Activated naive CD4-positive, alpha-beta T cell treated with anti-CD3 and anti-CD28 coated beads, Interleukin-2, amount 50 U/mL, for 24 hours (primary cell): ENCODE measurements at regions not wholly inside any gene's neighbourhood (a gene's known extent, or its start where the extent isn't known, plus 50 kb on each side); places are given as distances from the start of the nearest gene placed in this dataset.

Experiments
- H3K27ac Mint-ChIP-seq: one replicate; pipeline ENCODE4 v1.8.0; 2021; ENCODE audit warnings: mild to moderate bottlenecking, mixed read lengths
- H3K27me3 Mint-ChIP-seq: one replicate; pipeline ENCODE4 v1.8.0; 2021; ENCODE audit warnings: mixed read lengths
- H3K36me3 Mint-ChIP-seq: one replicate; pipeline ENCODE4 v1.8.0; 2021; ENCODE audit warnings: mixed read lengths
- H3K4me1 Mint-ChIP-seq: one replicate; pipeline ENCODE4 v1.8.0; 2021; ENCODE audit warnings: mixed read lengths
- H3K4me3 Mint-ChIP-seq: one replicate; pipeline ENCODE4 v1.8.0; 2021; ENCODE audit warnings: mild to moderate bottlenecking, mixed read lengths
- H3K9me3 Mint-ChIP-seq: one replicate; pipeline ENCODE4 v1.8.0; 2021; ENCODE audit warnings: mixed read lengths

DNA sequence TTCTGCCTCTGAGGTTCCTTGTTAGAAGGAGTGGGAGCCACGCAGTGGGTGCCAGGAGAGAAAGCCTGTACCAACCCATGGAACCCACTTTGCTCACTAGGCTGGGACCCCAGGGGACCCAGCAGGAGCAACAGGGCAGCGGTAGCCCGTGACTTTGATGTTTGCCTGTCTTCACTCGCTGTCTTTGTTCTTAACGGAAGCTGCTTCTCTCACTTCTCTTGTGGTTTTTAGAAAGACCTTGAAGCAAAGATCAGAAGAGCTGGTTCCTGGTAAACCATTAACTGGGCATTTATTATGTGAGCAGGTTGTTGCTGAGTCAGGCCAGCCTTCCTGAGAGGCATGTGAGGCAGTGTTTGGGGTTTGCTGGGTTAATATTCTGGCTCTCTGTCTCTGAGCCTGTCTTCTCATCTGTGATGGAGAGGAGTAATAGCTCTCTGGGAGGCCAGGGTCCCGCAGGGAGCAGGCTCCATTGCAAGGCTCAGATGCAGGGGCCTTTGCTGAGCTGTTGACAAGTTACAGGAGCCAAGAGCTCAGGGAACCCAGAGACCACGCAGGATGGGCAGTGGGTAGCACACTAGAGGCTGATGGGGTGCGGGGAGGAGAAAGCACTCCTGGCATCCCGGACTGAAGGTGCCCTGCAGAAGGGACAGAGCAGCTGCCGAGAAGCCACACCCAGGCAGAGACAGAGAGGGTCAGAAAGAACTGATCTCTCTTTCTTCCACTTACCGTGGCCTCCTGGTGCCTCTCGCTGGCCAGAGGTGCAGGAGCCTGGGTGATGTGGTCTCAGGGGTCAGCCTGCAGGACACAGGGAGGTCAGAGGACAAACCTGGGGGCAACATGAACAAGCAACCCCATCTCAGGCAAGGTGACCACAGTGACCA is 367.5 kb upstream of the C1orf174 start:
- Mint-ChIP-seq H3K27ac (no peak overlapping the region), H3K4me3 (no peak overlapping the region), H3K27me3 (peaks cover 10% of the 10 kb centered on the region), H3K4me1 (no peaks in the 10 kb centered on the region), H3K9me3 (no peaks in the 10 kb centered on the region), H3K36me3 (no peaks in the 10 kb centered on the region)

GRCh38 chr1:4268262-4268888 is 368.3 kb upstream of the C1orf174 start:
- Mint-ChIP-seq H3K4me1 (no peaks in the 10 kb centered on the region), H3K36me3 (no peaks in the 10 kb centered on the region), H3K9me3 (no peaks in the 10 kb centered on the region), H3K4me3 (no peak overlapping the region), H3K27ac (no peak overlapping the region), H3K27me3 (peaks cover 3% of the 10 kb centered on the region)

DNA sequence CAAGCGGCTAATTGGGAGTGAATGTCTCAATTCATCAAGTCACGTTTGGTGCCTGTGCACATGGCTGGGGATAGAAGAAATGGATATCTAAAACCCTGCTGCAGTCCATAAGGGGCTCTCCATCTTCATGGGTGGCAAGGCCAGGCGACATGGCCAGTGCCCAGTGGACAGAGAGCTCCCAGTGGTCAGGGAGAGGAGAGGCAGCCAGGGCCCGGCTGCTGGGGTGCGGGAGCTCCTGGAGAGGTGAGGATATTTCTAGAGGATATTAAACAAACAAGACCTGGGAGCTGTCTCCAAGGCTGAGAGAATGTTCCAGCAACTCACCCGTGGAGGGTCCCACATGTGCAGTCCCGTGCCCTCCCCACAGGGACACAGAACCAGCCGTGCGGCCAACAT is 368.8 kb upstream of the C1orf174 start:
- Mint-ChIP-seq H3K4me1 (no peaks in the 10 kb centered on the region), H3K4me3 (no peak overlapping the region), H3K27ac (no peak overlapping the region)

DNA sequence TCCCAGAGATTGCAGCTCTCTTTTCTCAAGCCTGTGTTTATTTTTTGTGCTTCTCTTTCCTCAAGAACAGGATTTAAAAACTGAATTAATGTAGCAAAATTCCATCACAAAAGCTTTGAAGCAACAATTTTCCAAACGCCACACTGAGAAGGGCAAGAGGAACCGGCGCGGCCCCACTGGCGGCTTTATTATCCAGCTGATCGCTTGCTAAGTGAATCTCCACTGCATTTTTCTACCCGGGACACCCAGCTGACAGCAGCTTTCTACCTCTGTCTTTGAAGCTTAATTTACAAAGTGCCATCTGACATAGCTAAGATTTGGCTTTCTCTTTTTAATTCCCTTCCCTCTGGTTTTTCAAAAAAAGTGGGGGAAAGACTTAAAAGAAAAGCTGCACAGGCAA is 369.3 kb upstream of the C1orf174 start:
- peaks cover 1% of the 10 kb centered on the region for H3K27me3 Mint-ChIP-seq
- H3K9me3 Mint-ChIP-seq: no peaks in the 10 kb centered on the region
- no peaks in the 10 kb centered on the region for H3K4me1 Mint-ChIP-seq
- H3K27ac Mint-ChIP-seq: no peak overlapping the region
- no peaks in the 10 kb centered on the region for H3K36me3 Mint-ChIP-seq
- no peak overlapping the region for H3K4me3 Mint-ChIP-seq

More for the DNA sequence above, 368.8 kb upstream of the C1orf174 start:
- Mint-ChIP-seq H3K36me3 (no peaks in the 10 kb centered on the region), H3K9me3 (no peaks in the 10 kb centered on the region), H3K27me3 (peaks cover 1% of the 10 kb centered on the region)

DNA sequence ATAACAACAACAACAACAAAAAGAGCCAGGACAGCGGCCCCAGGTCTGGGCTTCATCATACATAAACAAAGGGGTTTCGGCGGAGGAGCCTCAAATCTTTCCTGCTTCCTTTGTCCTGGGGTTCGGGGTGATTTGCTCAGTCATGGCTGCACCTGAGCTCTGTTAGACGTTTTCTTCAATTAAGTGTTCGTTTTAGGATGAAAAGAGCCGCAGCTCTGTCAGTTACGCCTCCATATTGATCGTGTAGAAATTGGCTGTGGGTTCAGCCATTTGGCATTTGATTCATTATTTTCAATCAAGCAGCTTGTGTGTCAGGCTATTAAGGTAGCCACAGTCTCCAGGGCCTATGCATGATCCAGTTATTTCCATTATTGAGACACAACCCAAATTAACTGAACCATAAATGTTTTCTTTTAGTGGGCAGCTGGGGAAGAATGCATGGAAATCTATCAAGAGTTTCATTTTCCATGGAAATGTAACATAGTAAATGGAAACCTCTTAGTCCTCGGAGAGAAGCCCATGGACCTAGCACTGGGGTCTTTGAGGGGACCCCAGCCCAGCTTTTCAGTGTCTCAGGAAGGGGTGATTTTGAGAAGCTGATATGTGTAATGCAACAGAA is 370.0 kb upstream of the C1orf174 start:
- Mint-ChIP-seq H3K9me3 (no peaks in the 10 kb centered on the region), H3K36me3 (no peaks in the 10 kb centered on the region), H3K4me1 (no peaks in the 10 kb centered on the region), H3K27me3 (peaks cover 1% of the 10 kb centered on the region), H3K4me3 (no peak overlapping the region), H3K27ac (no peak overlapping the region)

- Mint-ChIP-seq H3K4me1 (no peaks in the 10 kb centered on the region), H3K27me3 (peaks cover 1% of the 10 kb centered on the region), H3K27ac (no peak overlapping the region), H3K4me3 (no peak overlapping the region), H3K36me3 (no peaks in the 10 kb centered on the region), H3K9me3 (no peaks in the 10 kb centered on the region)
These were observed 370.7 kb upstream of the C1orf174 start for GRCh38 chr1:4270651-4271337.

- H3K27ac Mint-ChIP-seq: no peak overlapping the region
- H3K4me3 Mint-ChIP-seq: no peak overlapping the region
- H3K36me3 Mint-ChIP-seq: no peaks in the 10 kb centered on the region
- no peaks in the 10 kb centered on the region for H3K9me3 Mint-ChIP-seq
- H3K27me3 Mint-ChIP-seq: peaks cover 3% of the 10 kb centered on the region
- no peaks in the 10 kb centered on the region for H3K4me1 Mint-ChIP-seq
These were observed 371.4 kb upstream of the C1orf174 start for GRCh38 chr1:4271338-4271998.

- Mint-ChIP-seq H3K27ac (no peak overlapping the region), H3K9me3 (no peaks in the 10 kb centered on the region), H3K27me3 (peaks cover 3% of the 10 kb centered on the region), H3K36me3 (no peaks in the 10 kb centered on the region), H3K4me1 (no peaks in the 10 kb centered on the region), H3K4me3 (no peak overlapping the region)
These were observed 372.5 kb upstream of the C1orf174 start for GRCh38 chr1:4272568-4272967.

DNA sequence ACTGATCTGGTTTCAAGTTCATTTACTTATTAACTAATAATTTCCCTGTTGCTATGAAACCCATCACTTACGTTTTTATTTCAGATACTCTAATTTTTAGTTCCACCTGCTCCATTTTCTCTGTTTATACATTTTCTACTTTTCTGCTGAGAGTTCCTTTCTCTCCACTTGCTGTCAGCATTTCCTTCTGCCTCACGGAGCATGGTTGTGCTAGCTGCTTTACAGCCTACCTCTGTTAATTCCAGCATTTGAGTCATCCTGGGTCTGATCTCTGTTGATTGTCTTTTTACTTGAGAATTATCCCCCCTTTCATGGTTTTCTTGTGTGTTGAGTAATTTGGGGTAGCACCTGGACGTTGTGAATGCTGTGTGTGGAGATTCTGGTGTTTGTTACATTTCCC is 373.2 kb upstream of the C1orf174 start:
- Mint-ChIP-seq H3K27ac (no peak overlapping the region), H3K36me3 (no peaks in the 10 kb centered on the region), H3K4me3 (no peak overlapping the region), H3K9me3 (no peaks in the 10 kb centered on the region), H3K4me1 (no peaks in the 10 kb centered on the region), H3K27me3 (peaks cover 5% of the 10 kb centered on the region)

- Mint-ChIP-seq H3K27ac (no peak overlapping the region), H3K27me3 (peaks cover 5% of the 10 kb centered on the region), H3K4me1 (no peaks in the 10 kb centered on the region), H3K36me3 (no peaks in the 10 kb centered on the region), H3K9me3 (no peaks in the 10 kb centered on the region), H3K4me3 (no peak overlapping the region)
These were observed 373.7 kb upstream of the C1orf174 start for GRCh38 chr1:4273747-4274146.

DNA sequence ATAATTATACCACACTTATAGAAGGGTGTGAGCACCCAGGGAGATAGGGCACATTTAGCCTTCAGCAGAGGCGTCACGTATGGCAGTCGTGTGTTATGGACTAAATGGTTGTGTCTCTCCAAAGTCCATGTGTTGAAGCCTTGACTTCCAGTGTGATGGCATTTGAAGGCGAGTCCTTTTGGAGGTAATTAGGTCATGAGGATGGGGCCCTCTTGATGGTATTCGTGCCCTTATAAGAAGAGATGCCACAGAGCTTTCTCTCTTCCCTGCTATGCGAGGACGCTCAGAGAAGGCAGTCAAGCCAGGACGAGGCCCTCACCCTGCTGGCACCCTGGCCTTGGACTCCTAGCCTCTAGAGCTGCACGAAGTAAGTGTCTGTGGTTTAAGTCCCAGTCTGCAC is 375.0 kb upstream of the C1orf174 start:
- Mint-ChIP-seq H3K9me3 (no peaks in the 10 kb centered on the region), H3K27me3 (peaks cover 5% of the 10 kb centered on the region), H3K4me3 (no peak overlapping the region), H3K4me1 (no peaks in the 10 kb centered on the region), H3K36me3 (no peaks in the 10 kb centered on the region), H3K27ac (no peak overlapping the region)

DNA sequence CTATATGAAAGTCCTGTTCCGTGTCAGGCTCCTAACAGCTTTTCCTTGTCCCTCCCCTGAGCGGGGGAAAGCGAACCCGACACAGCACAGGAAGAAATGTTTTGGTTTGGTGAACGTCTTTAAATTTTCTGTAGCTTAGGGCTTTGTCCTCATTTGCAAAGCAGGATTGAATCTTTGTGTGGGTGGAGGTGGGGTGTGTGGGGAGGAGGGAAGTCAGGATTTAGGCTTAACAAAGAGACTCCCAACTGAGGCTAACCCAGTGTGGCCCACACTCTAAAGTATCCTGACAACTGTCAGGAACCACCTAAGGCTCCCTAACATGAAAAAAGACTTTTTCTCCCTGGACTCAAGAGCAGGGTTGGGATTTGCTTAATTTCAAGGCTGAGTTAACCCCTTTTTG is 376.2 kb upstream of the C1orf174 start:
- Mint-ChIP-seq H3K36me3 (no peaks in the 10 kb centered on the region), H3K27me3 (peaks cover 5% of the 10 kb centered on the region), H3K27ac (no peak overlapping the region), H3K4me3 (no peak overlapping the region), H3K9me3 (no peaks in the 10 kb centered on the region), H3K4me1 (no peaks in the 10 kb centered on the region)

DNA sequence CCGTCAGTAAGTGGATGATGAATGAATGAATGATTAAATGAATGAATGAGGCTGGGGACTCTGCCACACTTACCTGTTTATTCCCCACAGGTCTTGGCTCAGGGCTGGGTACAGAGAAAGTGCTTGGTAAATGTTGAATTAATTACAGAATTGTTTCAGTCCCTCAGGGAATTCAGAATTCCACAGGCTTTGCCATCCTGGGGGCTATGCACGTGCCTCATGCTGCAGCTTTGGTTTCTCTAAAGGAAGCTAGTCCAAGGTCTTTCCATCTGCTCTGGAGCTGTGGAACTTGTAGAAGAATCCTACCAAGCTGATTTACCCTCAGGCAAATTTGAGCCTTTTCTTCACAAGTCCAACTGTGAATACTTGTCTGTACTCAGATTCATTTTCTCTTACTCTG is 376.8 kb upstream of the AJAP1 start:
- Mint-ChIP-seq H3K36me3 (no peaks in the 10 kb centered on the region), H3K27ac (no peak overlapping the region), H3K4me1 (no peaks in the 10 kb centered on the region), H3K9me3 (no peaks in the 10 kb centered on the region), H3K4me3 (no peak overlapping the region), H3K27me3 (peaks cover 5% of the 10 kb centered on the region)

GRCh38 chr1:4284976-4285375 is 369.4 kb upstream of the AJAP1 start:
- peaks cover 12% of the 10 kb centered on the region for H3K9me3 Mint-ChIP-seq
- peaks cover 18% of the 10 kb centered on the region for H3K27me3 Mint-ChIP-seq
- H3K4me3 Mint-ChIP-seq: no peak overlapping the region
- no peak overlapping the region for H3K27ac Mint-ChIP-seq
- H3K36me3 Mint-ChIP-seq: no peaks in the 10 kb centered on the region
- no peaks in the 10 kb centered on the region for H3K4me1 Mint-ChIP-seq

- H3K27ac Mint-ChIP-seq: no peak overlapping the region
- no peaks in the 10 kb centered on the region for H3K4me1 Mint-ChIP-seq
- H3K36me3 Mint-ChIP-seq: no peaks in the 10 kb centered on the region
- H3K9me3 Mint-ChIP-seq: peaks cover 8% of the 10 kb centered on the region
- peaks cover 29% of the 10 kb centered on the region for H3K27me3 Mint-ChIP-seq
- H3K4me3 Mint-ChIP-seq: no peak overlapping the region
These were observed 361.5 kb upstream of the AJAP1 start for GRCh38 chr1:4292861-4293260.
